GM19467 (cell line): ENCODE measurements at regions not wholly inside any gene's neighbourhood (a gene's known extent, or its start where the extent isn't known, plus 50 kb on each side); places are given as distances from the start of the nearest gene placed in this dataset.
"Not testable (repeated sequence)": the region's sequence is repeated elsewhere in the genome, so short reads cannot be mapped to it uniquely, and the experiment has no call there.

Experiments used
- ATAC-seq: cut with Tn5 transposase; IDR thresholded peaks from one replicate; pipeline ENCODE4 v1.9.1; 2021; ENCODE audit warnings: mild to moderate bottlenecking, moderate library complexity; ENCODE audit not compliant: unreplicated experiment

DNA sequence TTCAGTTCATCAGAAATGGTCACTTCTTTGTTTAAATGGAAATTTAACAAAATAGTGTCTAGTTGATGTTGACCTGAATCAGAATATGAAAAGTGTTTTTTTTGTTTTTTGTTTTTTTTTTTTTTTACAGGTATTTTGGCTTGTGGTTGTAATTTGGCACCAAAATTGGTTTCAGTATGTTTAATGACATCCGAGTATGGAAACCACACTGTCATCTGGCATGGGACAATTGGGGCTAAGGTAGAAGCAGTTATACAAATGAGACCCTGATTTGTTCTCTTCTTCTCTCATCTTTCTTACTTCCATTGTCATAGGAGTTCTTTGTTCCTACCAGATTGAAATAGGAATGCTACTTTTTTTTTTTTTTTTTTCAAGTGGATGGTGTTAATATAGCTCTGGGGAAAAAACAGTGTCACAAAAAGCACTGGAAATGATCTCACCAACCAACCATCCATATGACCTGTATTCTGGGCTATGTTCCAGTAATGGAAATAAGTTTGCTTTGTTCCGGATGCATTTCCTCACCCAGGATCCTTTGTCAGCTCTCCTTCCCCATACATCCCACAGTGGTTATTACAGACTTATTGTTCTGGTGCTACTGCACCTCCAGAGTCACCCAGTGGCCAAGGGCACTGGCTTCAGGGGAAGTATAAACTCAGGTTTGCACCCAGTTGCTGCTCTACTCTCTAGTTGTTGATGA is 95.8 kb downstream of the ATXN3L start:
- no peak for ATAC-seq

DNA sequence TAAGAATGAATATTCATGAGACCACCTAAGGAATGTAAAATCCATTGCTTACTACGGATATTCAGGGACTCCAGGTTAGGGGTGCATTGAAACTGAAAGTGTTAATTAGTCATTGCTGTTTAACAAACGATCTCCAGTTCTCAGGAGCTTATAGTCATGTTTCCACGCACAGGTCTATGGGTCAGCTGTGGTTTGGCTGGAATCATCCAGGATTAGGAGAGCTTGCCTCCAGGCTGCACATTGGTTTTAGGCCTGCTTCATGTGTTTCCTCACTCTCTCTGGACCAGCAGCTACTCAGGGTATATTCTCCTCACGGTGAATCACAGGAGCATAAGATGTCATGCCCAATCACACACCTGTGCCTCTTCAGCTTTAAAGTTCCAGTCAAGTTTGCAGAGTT is 98.9 kb downstream of the ATXN3L start:
- no peak for ATAC-seq

DNA sequence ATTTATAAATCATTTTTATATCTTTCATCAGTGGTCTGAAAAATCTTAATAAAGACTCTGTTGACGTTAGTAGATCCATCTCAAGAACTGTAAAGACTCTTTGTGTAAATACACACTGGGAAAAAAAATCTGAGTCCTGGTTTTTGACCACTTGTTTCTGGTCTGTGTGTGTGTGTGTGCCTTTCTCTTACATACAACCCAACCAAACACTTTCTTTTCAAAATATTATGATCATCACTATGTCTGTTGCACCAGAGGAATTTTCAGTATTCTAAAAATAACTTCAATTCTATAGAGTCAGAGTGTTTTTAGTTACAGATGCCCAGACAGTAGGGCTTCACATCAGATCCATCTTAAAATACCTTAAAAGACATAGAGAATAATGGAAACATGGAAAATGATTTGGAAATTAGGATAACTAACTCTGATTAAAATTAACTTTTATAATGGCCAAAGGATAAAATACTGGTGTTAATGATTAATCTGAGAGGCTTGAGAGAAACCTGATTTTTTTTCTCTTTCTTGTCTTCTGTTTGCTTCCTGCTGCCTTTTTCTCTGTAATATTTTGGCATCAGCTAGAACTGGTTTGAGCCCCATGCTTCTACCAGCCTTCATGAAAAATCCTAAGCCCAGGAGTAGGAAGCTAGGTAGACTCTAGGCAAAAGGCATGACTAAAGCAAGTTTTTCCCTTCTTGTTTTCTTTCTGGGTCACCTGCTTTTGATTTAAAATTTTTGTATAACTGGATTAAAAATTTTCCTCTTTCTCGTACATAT is 99.7 kb downstream of the ATXN3L start:
- no peak for ATAC-seq

DNA sequence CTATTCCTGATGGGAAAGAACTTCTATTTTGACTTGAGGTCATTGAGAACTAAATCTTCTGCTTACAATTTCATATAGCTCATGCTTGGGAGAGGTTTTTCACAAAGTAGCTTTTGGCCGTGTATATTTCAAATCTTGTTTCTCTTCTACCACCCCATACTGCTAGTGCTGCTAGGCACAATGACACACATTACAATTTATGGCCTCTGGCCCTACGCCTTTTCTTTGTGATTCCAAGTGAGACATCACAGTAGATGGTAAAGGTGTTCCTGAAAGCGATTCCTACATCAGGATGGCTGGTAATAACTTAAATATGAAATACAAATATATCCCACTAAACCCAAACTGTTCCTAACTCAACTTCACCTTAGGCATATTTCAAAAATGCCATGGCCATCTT is 101.1 kb downstream of the ATXN3L start:
- no peak for ATAC-seq

DNA sequence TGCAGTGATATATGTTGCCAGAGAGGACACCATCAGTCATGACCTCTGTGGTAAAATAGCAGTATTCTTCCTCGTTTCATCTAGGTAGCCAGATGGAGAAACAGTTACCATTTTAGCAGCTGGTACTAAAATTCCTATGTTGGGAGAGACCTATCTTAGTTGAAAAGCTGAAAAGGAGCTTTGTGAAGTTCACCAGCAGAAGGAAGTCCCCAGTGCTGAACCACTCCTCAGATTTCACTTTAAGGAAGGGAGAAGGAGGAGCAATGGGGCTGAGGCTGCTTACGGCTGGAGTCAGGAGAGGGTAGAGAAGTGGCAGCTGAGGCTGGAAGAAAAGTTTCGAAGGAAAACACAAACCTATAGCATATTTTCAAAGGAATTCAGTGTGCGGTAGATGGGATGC is 103.7 kb downstream of the ATXN3L start:
- ATAC-seq: no peak

DNA sequence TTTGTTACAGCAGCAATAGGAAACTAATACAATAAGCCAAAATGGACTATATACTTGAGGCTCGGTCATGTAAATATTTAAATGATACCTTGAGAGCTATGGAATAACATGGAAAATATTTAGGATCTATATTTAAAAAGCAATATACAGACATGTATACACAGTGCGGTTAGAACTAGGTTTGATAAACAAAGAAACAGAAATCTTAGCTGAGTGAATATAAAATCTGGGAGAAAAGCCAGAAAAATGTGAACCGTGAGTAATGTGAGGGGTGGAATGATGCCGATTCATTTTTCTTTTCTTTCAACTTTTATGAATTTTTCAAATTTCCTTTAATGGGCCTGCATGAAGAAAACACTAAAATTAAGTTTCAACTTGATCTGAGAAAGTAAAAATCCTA is 104.1 kb downstream of the ATXN3L start:
- ATAC-seq: no peak

DNA sequence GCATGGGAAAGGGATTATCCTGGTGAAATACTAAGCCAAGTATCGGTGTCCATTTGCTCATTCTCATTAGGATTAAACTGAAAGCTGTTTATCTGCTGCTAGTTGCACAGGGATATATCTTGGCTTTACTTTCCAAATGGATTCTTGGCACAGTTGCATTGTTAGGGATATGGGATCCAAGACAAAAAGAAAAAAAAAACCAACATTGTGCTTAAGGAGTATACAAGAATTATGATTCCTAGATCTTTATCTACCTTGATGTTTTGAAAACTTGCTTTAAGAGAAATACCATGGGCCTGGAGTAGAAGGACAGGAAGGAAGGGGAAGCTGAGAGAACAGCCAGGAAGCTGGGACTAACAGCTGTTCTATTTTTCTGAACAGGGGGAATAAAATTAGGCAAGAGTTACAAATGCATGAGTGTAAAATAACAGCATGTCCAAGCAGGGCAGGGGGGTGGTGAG is 107.6 kb downstream of the ATXN3L start:
- no peak for ATAC-seq

DNA sequence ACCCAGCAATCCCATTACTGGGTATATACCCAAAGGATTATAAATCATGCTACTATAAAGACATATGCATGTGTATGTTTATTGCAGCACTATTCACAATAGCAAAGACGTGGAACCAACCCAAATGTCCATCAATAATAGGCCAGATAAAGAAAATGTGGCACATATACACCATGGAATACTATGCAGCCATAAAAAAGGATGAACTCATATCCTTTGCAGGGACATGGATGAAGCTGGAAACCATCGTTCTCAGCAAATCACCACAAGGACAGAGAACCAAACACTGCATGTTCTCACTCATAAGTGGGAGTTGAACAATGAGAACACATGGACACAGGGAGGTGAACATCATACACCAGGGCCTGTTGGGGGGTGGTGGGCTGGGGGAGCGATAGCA is 109.7 kb downstream of the ATXN3L start:
- not testable (repeated sequence) for ATAC-seq

DNA sequence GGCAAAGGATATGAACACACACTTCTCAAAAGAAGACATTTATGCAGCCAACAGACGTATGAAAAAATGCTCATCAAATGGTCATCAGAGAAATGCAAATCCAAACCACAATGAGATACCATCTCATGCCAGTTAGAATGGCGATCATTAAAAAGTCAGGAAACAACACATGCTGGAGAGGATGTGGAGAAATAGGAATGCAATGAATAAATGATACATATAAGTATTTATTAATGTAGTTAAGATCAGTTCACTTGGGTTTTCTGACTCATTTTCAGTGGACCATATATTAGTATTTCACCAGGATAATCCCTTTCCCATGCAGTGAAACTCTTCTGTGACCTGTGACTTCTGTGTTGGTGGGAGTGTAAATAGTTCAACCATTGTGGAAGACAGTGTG is 110.1 kb downstream of the ATXN3L start:
- ATAC-seq: not testable (repeated sequence)

DNA sequence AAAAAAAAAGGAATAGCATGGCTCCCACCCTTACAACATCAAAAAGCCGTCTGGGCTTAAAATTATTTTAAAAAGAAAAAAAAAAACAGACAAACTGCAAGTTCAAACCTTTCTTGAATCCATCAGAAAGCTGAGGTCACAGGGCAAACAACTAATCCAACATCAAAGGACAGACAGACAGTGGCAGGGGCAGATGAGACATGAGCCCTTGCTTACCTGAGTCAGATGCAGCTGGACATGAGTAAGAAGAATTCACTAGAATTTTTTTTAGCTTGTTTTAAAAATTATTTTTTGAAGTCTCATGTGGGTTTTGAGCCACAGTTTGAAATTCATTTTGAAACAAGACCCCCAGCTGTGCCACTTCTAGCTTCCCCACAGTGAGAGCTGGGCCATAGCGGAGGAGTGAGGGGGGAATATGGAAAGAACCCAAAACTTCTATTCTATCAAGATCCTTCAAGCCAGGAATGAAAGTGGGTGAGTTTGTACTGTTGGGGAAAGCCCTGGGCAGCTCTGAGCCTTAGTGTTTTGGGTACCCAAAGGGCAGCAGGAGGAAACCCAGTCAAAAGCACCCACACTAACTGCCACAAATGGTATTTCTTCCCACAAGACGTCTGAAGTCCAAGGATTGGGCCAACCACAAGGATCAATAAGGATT is 111.4 kb downstream of the ATXN3L start:
- no peak for ATAC-seq

DNA sequence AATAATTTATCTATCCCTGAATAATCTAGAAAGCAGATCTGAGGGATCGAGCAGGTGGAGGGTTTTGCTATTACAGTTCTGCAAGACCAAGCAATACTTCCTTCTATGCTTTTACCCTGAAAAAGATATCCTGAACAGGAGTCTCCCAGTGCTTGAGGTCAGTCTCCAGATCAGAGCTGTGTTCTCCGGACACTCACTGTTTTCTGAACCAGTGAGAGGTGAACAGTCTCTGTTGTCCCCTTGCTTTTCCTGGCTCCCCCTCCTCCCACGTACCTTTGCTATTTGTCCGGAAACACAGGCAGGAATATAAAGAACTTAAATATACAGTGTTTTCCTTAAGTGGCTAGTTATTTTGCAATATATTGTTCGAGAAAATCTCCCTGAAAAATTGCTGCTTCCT is 116.6 kb downstream of the ATXN3L start:
- no peak for ATAC-seq

DNA sequence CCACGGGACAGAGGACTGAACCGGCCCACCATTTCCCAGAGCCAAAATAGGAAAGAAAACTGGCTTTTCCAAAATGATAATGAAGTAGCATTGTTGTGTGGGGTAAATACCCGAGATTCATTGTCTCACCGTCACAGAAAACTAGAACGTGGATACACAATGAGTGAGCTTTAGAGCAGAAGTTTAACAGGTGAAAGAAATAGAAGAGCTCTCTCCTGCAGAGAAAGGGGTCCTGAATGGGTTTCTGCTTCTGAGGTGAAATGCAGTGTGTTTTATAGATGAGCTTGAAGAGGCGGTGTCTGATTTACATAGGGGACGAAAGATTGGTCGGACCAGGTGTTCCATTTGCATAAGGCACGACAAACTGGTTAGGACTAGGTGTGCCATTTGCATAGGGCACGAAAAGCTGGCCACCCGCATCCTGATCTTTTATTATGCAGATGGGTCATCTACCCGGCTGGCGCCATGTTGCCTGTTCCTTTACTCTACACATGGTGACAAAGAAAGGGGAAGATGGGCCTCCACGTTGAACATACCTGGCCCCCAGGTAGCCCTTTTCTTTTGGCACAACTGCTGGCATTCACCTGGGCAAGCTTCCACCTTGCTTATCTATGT is 118.1 kb downstream of the ATXN3L start:
- no peak for ATAC-seq

DNA sequence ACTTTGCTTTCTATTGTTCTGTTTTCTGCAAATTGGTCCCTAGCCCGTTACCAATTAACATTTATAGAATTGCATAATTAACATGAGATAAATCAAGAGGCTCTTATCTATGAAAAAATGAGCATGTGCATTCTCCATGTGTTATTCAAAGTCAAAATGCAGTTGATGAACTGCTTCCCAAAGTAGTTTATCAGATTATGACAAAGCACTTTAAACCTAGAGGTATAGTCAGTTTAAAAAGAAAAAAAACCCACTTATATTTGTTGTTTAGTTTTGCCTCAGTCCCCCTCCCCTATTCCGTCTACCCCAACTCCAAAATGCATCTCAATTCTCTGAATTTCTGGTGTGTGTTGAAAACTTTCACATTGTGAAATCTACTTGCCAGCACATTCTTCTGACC is 119.5 kb downstream of the ATXN3L start:
- no peak for ATAC-seq

DNA sequence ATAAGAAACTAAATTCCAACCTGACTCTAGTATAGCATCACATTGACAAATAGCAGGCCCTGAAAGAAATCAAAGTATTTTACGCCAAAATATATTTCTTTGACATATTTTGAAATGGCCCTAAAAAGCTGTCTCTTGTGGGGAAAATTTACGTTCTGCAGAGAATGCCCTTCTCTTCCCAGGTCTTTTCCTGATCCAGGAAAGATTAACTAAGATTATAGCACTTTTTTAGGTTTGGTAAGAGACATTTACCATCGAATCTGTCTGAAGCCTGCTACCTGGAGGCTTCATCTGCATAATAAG is 121.1 kb downstream of the ATXN3L start:
- no peak for ATAC-seq

DNA sequence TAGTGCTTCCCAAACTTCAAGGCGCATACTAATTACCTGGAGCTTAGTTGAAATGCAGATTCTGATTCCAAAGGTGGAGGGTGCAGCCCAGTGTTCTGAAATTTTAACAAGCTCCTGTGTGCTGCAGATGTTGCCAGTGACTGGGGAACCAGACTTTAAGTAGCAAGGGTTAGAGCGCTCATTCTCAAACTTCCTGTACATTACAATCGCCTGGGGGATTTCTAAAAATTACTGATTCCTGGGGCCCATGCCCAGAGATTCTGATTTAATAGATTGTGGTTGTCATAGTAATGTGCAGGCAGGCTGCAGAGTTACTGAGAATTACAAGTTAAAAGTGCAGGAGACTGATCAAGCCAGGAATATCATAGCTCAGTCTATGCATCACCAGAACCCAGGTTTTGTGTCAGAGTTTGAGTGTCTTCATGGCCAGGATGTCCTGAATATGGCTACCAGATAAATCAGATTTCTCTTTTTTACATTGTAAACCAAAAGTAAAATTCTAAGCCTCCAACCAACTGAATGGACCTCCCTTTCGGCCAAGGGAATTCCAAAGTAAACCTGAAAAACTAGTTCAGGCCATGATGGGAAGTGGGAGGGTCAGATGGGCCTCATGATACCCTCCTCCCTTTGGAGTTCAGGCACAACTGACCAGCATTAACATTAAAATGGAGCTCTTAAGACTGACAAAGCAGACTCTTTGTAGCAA is 121.6 kb downstream of the ATXN3L start:
- no peak for ATAC-seq

DNA sequence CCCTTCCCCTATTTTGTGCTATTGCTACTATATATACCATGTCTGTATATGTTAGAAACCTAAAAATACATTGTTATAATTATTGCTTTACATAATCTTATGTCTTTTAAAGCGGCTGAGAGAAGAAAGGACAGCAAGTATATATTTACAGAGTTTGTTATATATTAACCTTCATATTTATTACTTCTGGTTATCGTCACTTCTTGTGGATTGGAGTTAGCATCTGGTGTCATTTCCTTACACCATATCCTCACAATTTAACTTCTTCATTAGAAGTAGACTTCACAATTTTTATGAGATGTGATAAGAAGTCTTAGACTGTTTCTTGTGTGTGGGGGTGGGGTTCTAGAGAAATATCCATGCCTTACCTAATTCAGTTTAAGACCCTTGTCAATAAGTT is 123.1 kb downstream of the ATXN3L start:
- no peak for ATAC-seq

DNA sequence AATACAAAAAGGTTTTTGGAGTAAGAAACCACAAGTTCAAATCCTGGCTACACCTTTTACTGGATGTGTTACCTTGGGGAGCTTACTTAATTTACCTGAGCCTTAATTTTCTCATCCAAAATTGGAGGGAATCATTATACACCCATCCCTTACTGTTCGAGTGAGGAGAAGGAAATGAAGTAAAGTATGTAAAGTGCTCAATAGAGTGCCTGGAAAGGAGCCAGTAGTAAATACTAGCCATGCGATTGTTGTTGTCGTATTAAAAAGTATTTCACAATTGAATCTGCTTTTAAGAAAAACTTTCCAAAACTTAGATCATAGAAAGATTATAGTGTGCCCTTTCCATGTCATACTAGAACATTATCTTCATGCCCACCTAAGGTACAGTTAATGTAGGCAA is 124.5 kb downstream of the ATXN3L start:
- ATAC-seq: no peak

DNA sequence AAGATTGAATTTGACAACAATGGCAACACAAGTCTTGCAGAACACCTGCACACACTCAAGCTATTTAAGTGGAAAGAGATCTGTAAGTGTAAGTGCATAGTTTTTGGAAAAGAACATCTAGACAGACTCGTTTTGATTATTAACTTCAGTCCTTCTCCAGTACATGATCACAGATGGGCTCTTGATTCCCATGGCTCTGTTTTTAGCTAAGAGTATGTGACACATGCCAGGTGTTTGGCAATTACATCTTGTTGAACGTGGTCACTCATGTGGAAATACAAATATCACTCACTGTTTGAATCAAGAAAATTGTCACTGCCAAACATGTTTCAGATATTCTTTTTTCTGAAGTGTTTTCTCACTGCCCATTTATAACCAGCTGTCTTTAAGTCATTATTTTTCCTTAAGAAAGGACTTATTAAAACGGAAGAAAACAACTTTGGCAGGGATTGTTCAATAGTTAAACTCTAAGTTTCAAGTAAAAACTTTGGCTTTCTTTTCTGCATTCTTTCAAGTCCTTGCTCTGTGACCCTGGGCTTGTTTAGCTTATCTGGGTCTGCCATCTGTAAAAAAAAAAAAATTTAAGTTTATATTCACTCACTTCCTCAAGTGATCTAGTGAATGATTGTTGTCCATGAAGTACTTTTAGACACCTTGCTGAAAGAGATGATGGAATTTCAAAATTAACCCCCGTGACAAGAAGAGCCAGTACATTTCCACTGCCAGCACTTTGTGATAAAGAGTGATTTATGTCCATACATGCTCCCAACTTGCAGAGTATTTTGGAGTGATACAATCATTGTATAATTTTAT is 125.4 kb downstream of the ATXN3L start:
- no peak for ATAC-seq

DNA sequence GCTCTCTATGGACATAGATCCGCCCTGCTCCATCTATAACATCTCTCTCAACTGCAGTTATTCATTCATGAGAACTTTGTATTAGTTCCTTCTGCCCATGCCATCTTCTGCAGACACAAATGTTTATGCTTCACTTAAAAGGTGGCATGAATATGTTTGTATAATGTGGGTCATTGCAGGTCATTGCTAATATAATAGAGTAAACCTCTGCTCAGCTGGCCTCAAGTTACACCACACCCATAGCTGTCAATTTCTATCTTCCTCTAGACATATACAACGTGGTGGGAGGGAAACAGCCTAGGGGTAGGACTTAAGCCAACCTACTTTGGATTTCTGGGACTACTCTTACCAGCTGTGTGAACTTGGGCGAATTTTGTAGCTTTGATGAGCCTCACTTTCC is 129.8 kb downstream of the ATXN3L start:
- ATAC-seq: no peak

DNA sequence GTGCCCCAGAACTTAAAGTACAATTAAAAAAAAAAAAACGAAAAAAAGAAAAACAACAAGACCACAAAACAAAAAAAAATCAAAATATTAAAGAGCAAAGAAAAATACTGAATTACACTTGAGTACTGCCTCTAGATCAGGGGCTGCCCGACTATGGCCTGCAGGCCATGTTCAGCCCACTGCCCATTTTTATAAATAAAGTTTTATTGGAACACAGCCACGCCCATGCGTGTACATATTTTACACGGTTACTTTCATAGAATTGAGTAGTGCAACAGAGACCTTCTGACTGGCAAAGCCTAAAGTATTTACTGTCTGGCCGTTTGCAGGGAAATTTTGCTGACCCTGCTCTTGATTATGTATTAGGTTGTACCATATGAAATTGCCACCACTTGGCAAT is 130.5 kb downstream of the ATXN3L start:
- ATAC-seq: no peak
